ENCODE measurements at regions not wholly inside any gene's neighbourhood (a gene's known extent, or its start where the extent isn't known, plus 50 kb on each side); places are given as distances from the start of the nearest gene placed in this dataset.
"Not testable (repeated sequence)": the region's sequence is repeated elsewhere in the genome, so short reads cannot be mapped to it uniquely, and the experiment has no call there.

DNA sequence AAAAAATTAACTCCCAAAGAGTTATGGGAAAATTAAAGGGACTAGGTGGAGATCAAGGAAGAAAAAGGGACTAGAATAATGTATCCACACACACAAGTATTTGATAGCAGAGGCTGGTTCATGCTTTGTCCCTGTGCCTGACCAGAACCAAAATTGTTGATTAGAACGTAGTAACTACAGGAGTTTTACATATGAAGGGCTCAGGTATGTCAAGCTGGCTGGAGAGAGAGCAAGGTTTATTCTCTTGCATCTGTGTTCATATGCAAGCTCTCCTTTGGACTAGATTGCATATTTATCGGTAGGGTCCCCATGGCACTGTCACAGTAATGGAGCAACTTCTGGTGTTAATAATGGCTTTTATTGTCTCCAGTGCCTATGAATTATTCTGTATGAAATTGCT is 239.9 kb upstream of the TRPM3 start:
- DNase-seq: no peak

DNA sequence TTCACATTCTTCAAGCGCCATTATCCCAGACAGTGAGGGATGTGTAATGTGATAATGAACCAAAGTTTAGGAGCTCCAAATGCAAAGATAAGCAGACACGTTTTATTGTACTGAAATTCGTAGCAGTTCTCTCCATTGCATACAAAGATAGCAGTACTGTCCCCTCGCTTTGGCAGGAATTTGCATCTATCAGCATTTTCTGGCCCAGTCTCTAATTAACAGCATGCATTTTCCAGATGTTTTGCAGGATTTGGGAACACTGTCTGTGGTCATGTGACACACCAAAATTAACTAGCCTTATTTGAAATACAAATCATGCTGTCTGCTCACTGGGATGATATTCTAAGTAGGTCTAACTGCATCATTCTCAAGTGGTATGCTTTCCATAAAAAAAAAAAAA is 235.9 kb upstream of the TRPM3 start:
- no peak for DNase-seq

GRCh38 chr9:71355884-71356283 is 234.5 kb upstream of the TRPM3 start:
- no peak for DNase-seq

DNA sequence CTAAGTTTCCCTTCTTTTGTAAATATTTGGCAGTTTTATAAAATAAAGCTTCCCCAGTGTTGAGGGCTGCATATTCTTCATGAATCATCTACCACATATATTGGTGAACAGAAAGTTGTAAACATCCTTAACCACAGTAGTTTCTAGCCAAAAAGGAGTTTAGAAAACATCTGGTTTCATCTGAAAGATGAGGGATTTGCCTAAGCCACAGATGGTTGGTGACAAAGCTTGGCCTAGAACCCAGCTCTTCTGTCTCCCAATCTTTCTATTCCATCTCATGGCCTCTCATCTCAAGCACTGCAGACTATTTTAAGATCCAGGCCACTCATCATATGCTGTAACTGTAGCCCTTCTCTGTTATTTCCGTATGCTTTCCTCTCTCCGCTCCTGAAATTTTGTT is 232.3 kb upstream of the TRPM3 start:
- no peak for DNase-seq

DNA sequence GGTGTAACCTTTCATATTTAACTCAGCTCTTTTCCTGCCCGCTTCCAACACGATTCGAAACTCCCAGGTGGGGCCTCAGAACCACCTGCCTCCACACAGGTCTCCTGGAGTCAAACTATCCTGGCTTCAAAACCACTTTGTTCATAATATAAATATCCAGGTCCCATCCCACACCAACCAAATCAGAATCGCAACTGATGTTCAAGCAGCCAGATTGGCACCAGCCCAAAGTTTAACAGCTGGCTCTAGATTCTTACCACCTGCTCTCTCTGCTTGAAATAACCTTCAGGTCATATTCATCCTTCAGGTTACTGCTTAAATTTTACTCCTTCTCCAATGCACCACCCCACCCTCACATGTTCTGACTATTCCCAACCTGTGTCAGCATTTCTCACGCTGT is 231.4 kb upstream of the TRPM3 start:
- no peak for DNase-seq

DNA sequence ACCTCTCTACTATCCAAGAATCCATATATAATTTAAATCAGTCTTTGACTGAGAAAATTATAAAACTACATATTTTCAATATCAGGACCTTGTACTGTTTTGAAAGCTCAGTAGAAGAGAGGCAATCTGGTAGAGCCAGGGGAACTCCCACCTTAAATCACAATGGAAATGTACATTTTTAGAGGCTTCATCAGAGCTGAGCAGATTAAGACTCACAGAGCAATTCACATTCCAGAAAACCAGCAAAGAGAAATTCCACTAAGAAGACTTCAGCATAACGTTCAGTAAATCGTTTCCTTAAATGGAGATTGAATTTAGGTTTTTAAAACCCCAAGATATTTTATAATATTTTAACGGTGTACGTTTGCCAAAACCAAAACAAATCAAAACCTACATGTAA is 227.8 kb upstream of the TRPM3 start:
- DNase-seq: no peak

GRCh38 chr9:71333321-71333720 is 211.9 kb upstream of the TRPM3 start:
- DNase-seq: no peak

DNA sequence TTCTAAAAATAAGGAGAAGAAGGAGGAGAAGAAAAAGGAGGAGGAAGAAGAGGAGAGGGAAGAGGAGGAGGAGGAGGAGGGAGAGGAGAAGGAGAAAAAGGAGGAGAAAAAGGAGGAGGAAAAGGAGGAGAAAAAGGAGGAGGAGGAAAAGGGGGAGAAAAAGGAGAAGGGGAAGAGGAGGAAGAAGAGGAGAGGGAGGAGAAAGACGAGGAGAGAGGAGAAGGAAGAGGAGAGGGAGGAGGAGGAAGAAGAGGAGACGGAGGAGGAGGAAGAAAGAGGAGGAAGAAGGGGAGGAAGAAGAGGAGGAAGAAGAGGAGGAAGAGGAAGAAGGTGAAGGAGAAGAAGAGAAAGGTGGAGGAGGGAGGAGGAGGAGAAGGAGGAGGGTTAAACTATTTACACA is 210.2 kb upstream of the TRPM3 start:
- no peak for DNase-seq

DNA sequence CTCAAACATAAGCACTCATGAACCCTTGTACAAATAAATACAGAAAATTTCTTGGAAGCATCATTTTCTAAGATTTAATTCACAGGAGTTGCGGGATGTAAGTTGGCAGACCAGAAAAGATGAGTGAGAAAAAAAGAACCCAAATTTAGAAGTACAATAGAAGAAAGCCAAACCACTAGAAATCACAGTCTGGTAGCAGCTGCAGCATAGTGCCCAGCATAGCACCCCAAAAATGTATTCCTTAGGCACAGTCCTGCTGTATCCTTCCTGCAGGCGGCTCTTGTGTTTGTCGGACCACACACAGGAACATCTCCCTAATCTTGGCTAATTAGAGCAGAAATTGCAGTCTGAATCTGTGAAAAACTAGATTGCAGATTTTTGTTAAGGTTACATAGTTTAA is 208.5 kb upstream of the TRPM3 start:
- no peak for DNase-seq

- no peak for DNase-seq
Observed at GRCh38 chr9:71326360-71326759, 204.9 kb upstream of the TRPM3 start.

- no peak for DNase-seq
Observed at GRCh38 chr9:71323357-71323756, 201.9 kb upstream of the TRPM3 start.

GRCh38 chr9:71322311-71322710 is 200.9 kb upstream of the TRPM3 start:
- no peak for DNase-seq

DNA sequence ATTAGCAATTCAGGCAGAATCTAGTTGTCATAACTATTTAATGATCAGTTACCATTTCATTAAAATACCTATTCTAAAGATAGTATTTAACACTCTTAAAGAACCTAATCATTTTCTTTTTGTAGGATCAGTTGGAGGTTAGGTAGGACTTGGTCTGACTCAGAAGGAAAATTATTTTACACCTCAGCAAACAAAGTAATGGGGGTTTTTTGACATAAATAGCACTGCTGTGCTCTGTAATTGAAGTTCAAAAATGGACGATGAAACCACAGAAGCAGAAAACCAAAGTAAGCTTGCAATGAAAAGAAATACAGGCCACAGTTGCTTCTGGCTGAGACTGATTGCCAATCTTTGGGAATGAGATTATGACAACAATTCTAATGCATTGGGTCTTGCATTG is 187.0 kb upstream of the TRPM3 start:
- no peak for DNase-seq

DNA sequence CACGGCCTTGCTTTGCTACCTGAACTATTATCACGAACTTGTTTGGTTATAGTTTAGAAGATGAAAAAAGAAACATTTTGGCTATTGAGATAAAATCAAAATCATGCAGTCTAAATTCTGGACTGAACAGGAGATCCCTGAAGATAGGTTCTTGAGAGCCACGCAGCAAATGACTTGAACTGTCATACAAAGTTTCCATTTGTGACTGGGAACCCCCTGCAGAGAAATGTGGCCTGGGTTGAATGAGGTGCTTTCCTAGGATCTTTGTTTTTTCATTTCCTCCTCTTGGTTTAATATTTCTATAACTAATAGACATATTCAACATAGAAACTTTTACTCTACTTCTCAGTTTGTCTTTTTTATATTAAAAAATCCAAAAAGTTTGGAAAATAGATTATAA is 184.7 kb upstream of the TRPM3 start:
- no peak for DNase-seq

GRCh38 chr9:71303351-71303750 is 181.9 kb upstream of the TRPM3 start:
- DNase-seq: no peak

DNA sequence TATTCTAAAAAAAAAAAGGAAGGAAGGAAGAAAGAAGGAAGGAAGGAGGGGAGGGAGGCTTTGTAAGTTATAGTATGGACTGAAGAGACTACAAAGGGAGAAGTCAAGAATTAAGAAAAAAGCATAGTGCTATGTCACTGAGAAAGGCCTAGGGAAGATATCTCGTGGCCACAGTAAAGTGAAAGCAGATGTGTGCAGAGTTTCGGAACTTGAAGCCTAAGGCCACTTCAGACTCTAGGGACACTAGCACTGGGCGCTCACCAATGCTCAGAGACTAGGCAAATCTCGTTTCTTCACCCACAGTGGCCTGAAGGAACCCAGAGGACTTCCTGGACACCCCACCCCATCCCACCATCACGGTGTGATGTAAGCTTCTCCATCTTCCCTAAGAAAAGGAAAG is 181.4 kb upstream of the TRPM3 start:
- no peak for DNase-seq

- no peak for DNase-seq
Observed at GRCh38 chr9:71295928-71296327, 174.5 kb upstream of the TRPM3 start.

- no peak for DNase-seq
Observed at GRCh38 chr9:71286146-71286545, 164.7 kb upstream of the TRPM3 start.

GRCh38 chr9:71285191-71285656 is 163.8 kb upstream of the TRPM3 start:
- peak; percentile 84 for DNase-seq

- not testable (repeated sequence) for DNase-seq
Observed at GRCh38 chr9:71282116-71282515, 160.7 kb upstream of the TRPM3 start.

GRCh38 chr9:71279151-71279739 is 157.8 kb upstream of the TRPM3 start:
- no peak for DNase-seq

GRCh38 chr9:71273613-71274012 is 152.2 kb upstream of the TRPM3 start:
- no peak for DNase-seq

DNA sequence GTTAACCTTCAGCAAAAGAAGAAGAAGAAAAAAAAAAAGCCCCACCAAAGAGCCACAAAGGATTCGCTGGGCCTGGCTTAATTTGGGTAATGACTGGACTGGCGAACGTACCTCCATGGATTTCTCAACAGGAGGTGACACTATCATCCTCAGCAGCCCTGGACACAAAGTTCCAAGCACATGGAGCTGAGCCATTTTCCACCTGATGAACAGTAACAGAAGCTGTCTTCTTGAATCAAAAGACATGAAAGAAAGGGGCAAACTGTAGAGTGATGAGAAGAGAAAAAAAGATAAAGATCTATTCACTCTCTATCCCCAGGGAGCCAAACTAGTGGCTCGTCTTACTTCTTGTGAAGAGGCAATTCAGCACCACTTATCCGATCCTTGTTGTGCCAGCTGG is 150.2 kb upstream of the TRPM3 start:
- DNase-seq: no peak

- DNase-seq: no peak
Observed at GRCh38 chr9:71270554-71270953, 149.1 kb upstream of the TRPM3 start.

- DNase-seq: no peak
Observed at GRCh38 chr9:71269859-71270258, 148.4 kb upstream of the TRPM3 start.

Data from hematopoietic multipotent progenitor cell treated with erythropoietin and hydrocortisone succinate and interleukin-3 and kit ligand, for 4 days (in vitro differentiated cells).